Stomach (tissue), 8 donors: ENCODE measurements at regions not wholly inside any gene's neighbourhood (a gene's known extent, or its start where the extent isn't known, plus 50 kb on each side); places are given as distances from the start of the nearest gene placed in this dataset.
A peak's percentile ranks its signal among the peaks of the same experiment; 100 is the strongest.
"Not testable (repeated sequence)": the region's sequence is repeated elsewhere in the genome, so short reads cannot be mapped to it uniquely, and the experiment has no call there.

ENCODE experiments used
- DNase-seq, 2 donors: peaks; one replicate each; pipeline versions ENCODE4 v3.0.0 to v3.0.0-alpha.2; 2013 to 2019
- H3K27ac ChIP-seq, 5 donors: fragments of 200-600 bp in 4 of 5; sonication (generic) in 4 of 5; one replicate each; pipeline ENCODE4 v1.5.1; 2013 to 2019; ENCODE audit warnings: mild to moderate bottlenecking in 1 of 5, moderate library complexity in 1 of 5
- H3K27me3 ChIP-seq, 3 donors: fragments of 200-600 bp; sonication (generic); one replicate each; pipeline ENCODE4 v1.5.1; 2017 to 2019; ENCODE audit warnings: mixed run types in 1 of 3
- H3K36me3 ChIP-seq, 4 donors: fragments of 200-600 bp; sonication (generic); 1 replicate in 3 of 4; 2 replicates in 1 of 4; pipeline ENCODE4 v1.5.1; 2016 to 2019
- H3K4me1 ChIP-seq, 4 donors: fragments of 200-600 bp; sonication (generic); one replicate each; pipeline ENCODE4 v1.5.1; 2016 to 2019
- H3K4me3 ChIP-seq, 4 donors: fragments of 200-600 bp; sonication (generic) in 3 of 4; one replicate each; pipeline ENCODE4 v1.5.1; 2016 to 2019; ENCODE audit warnings: mild to moderate bottlenecking in 1 of 4
- H3K9me3 ChIP-seq, 4 donors: fragments of 200-600 bp; sonication (generic); one replicate each; pipeline ENCODE4 v1.5.1; 2016 to 2019
- EP300 ChIP-seq: sonication (generic); formaldehyde crosslinking; IDR thresholded peaks from one replicate; pipeline ENCODE4 v1.6.1; 2017; ENCODE audit warnings: antibody characterized with exemption
- POLR2A ChIP-seq, 4 donors: fragments of 450-650 bp; IDR thresholded peaks; one replicate each; pipeline ENCODE4 v1.6.1; 2016; ENCODE audit warnings: antibody characterized with exemption in 4 of 4, control low read depth in 2 of 4, mild to moderate bottlenecking in 1 of 4, moderate library complexity in 1 of 4
- POLR2AphosphoS5 ChIP-seq, 3 donors: sonication (generic); formaldehyde crosslinking; IDR thresholded peaks; one replicate each; pipeline ENCODE4 v1.6.1; 2016; ENCODE audit warnings: antibody characterized with exemption in 3 of 3
- WGBS, 5 donors: extraction: QIAGEN DNeasy Blood & Tissue Kit in 3 of 5; methylation state at CpG; one replicate each; pipeline versions ENCODE4 v1.1.5 to v1.1.7; 2013 to 2018; 5-methylcytosine and 5-hydroxymethylcytosine counted together
- intact Hi-C: fragments of 100-400 bp; cut with DNase I; formaldehyde crosslinking; loops from one replicate; pipeline ENCODE4 v1.15.1; 2023; ENCODE audit warnings: low total_unique reads
- TF ChIP-seq, protein P1 (sequence below), 7 experiments: fragments of 450-650 bp in 4 of 7; fragments of 200-600 bp in 3 of 7; sonication (generic) in 3 of 7; IDR thresholded peaks; one replicate each; pipeline ENCODE4 v1.5.1; 2016 to 2019; ENCODE audit warnings: antibody characterized with exemption in 7 of 7, control low read depth in 2 of 7, mild to moderate bottlenecking in 1 of 7
- donor health status: healthy with polysubstance abuse.
- donor health status: Bipolar disorder and iron deficiency.
- donor health status: healthy.

DNA sequence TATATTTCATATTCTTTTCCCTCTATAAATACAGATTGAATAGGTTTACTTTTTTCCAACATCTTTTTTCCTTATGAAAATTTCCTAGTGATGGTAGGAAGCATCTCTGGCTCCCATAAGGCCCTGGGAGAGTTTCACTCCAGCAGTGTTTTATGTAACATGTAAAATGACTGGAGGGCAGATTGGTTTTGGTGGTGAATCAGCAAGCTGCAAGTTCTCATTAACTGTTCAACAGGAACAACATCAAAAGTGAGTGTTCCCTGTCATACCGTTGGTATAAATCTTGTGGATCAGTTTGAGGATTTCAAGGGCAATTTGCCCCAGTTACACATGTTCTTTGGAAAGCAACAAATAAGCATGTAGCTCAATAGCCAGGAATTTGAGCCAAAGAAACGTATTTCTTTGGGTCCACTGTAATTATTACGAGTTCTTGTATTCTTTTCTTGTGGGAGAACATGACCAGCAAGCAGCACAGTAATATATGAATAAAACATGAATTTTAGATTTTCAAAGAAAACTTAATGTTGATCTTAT is 345.7 kb downstream of the SV2B start:
- Histone ChIP-seq H3K9me3 (peaks cover 0 to 2% (median 0%) of the 10 kb centered on the region in 4 donors), H3K27me3 (no peaks in the 10 kb centered on the region), H3K36me3 (no peaks in the 10 kb centered on the region), H3K27ac (no peak overlapping the region), H3K4me3 (no peak overlapping the region), H3K4me1 (peaks cover 0 to 6% (median 0%) of the 10 kb centered on the region in 4 donors)
- 69 to 79% (median 69%) methylated on average over 3 of the region's 3 CpGs for WGBS, 5 donors
- no peak for DNase-seq
- intact Hi-C loops = no loop called here
- TF ChIP-seq POLR2AphosphoS5 (IDR thresholded peaks at IDR 0.05) (no peak), EP300 (no peak), POLR2A (IDR thresholded peaks at IDR 0.05) (no peak)
- TF ChIP-seq, protein P1, sequence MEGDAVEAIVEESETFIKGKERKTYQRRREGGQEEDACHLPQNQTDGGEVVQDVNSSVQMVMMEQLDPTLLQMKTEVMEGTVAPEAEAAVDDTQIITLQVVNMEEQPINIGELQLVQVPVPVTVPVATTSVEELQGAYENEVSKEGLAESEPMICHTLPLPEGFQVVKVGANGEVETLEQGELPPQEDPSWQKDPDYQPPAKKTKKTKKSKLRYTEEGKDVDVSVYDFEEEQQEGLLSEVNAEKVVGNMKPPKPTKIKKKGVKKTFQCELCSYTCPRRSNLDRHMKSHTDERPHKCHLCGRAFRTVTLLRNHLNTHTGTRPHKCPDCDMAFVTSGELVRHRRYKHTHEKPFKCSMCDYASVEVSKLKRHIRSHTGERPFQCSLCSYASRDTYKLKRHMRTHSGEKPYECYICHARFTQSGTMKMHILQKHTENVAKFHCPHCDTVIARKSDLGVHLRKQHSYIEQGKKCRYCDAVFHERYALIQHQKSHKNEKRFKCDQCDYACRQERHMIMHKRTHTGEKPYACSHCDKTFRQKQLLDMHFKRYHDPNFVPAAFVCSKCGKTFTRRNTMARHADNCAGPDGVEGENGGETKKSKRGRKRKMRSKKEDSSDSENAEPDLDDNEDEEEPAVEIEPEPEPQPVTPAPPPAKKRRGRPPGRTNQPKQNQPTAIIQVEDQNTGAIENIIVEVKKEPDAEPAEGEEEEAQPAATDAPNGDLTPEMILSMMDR (IDR thresholded peaks at IDR 0.05) = no peak

DNA sequence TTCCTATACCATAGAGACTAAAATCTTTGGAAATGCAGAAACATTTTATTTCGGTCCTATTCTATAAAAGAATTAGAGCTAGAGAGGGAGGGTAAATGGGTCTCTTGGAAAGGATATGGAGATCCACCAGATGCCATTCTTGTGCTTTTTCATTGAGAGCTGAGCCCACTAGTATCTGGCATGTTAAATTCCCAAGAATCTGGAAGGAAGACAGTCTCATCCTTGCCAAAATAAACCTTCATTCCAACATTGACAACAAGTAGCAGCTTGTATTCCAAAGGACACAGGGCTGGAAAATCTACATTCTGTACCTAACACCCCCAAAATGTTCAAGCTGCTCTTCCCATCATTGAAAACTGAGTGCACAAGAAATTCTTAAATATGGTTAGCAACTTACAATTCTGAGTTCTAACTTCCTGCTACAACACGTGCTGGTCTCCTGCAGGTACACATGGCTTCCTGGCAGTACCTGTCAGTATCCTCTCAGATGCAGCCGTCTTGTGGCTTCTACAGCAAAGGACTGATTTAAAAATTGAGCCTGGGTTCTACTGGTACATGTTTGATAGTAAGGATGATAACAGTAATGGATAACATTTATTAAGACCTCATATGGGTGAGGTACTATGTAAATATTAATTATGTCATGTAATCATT is 348.1 kb downstream of the SV2B start:
- intact Hi-C loops = no loop called here

DNA sequence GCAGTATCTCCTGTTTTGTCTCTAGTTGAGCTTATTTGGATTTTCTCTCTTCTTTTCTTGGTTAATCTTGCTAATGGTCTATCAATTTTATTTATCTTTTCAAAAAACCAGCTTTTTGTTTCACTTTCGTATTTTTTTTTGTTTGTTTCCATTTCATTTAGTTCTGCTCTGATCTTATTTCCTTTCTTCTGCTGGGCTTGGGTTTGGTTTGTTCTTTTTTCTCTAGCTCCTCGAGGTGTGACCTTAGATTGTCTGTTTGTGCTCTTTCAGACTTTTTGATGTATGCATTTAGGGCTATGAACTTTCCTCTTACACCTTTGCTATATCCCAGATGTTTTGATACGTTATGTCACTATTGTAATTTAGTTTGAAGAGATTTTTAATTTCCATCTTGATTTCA is 353.3 kb downstream of the SV2B start:
- H3K4me3 ChIP-seq, H3K27ac ChIP-seq, H3K27me3 ChIP-seq, H3K4me1 ChIP-seq, H3K36me3 ChIP-seq, intact Hi-C loops, DNase-seq: not testable (repeated sequence)
- 47 to 82% (median 62%) methylated on average over 3 of the region's 3 CpGs for WGBS, 5 donors
- peaks cover 0 to 21% (median 13%) of the 10 kb centered on the region in 4 donors for H3K9me3 ChIP-seq

More for the DNA sequence above, 348.1 kb downstream of the SV2B start:
- WGBS, 5 donors = 39 to 47% (median 43%) methylated on average over 3 of the region's 3 CpGs
- no peak for DNase-seq
- H3K27ac ChIP-seq = no peak overlapping the region
- no peaks in the 10 kb centered on the region for H3K27me3 ChIP-seq
- no peak overlapping the region for H3K4me3 ChIP-seq
- H3K36me3 ChIP-seq = no peaks in the 10 kb centered on the region
- H3K9me3 ChIP-seq = peaks cover 0 to 4% (median 0%) of the 10 kb centered on the region in 4 donors
- TF ChIP-seq POLR2AphosphoS5 (IDR thresholded peaks at IDR 0.05) (no peak), POLR2A (IDR thresholded peaks at IDR 0.05) (no peak), EP300 (no peak)
- H3K4me1 ChIP-seq = peaks cover 0 to 6% (median 0%) of the 10 kb centered on the region in 4 donors

DNA sequence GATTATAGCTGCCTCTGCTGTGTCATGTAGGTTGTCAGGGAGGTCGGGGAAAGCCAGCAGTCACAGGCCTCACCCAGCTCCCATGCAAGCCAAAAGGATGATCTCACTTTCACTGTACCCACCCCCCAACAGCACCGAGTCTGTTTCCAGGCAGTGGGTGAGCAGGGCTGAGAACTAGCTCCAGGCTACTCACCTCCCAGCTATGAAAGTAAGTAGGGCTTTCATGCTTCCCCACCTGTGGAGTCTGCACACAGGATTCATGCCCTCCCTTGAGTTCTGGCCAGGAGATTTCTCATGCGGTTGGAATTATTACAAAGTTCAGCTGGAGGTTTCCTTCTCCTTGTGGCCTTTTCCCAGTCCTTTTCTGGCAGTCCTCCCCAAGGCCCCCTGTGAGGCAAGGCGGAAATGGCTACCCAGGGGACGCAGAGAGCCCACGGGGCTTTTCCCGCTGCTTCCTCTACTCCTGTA is 356.2 kb downstream of the SV2B start:
- DNase-seq = peak in 1 of 2 donors; percentile 30

DNA sequence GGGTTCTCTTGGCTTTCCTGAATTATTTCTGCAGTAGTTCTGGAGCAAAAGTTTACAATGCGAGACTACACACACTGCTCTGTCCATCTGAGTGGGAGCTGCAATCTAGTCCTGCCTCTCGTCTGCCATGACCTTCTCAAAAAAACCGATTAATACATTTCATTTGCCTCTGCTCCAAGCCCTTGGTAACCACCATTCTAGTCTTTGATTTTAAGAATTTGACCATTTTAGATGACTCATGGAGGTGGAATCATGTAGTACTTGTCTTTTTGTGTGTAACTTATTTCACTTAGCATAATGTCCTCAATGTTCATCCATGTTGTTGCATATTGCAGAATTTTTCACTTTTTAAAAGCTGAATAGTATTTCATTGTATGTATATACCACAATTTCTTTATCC is 356.9 kb downstream of the SV2B start:
- intact Hi-C loops = no loop called here
- H3K4me1 ChIP-seq = peaks cover 0 to 7% (median 4%) of the 10 kb centered on the region in 4 donors
- no peak for DNase-seq
- peak overlapping the region in 1 of 5 donors; percentile 4 for H3K27ac ChIP-seq
- no peaks in the 10 kb centered on the region for H3K27me3 ChIP-seq
- peaks cover 0 to 21% (median 13%) of the 10 kb centered on the region in 4 donors for H3K9me3 ChIP-seq
- no peaks in the 10 kb centered on the region for H3K36me3 ChIP-seq
- TF ChIP-seq, protein P1 (IDR thresholded peaks at IDR 0.05) = no peak
- TF ChIP-seq EP300 = no peak
- WGBS, 5 donors = 88 to 98% (median 94%) methylated on average over 3 of the region's 3 CpGs
- no peak overlapping the region for H3K4me3 ChIP-seq

More for the DNA sequence above, 356.2 kb downstream of the SV2B start:
- Histone ChIP-seq H3K36me3 (no peaks in the 10 kb centered on the region), H3K4me3 (no peak overlapping the region), H3K9me3 (peaks cover 0 to 21% (median 13%) of the 10 kb centered on the region in 4 donors), H3K27ac (peak overlapping the region in 2 of 5 donors; percentile 4 to 19), H3K4me1 (peaks cover 0 to 7% (median 4%) of the 10 kb centered on the region in 4 donors), H3K27me3 (no peaks in the 10 kb centered on the region)
- intact Hi-C loops = no loop called here
- 55 to 72% (median 59%) methylated on average over 7 of the region's 7 CpGs for WGBS, 5 donors
- TF ChIP-seq POLR2AphosphoS5 (IDR thresholded peaks at IDR 0.05) (no peak), EP300 (no peak), POLR2A (IDR thresholded peaks at IDR 0.05) (no peak)
- TF ChIP-seq, protein P1 (IDR thresholded peaks at IDR 0.05) = no peak
